NCI-H510A (cell line): ENCODE measurements at regions not wholly inside any gene's neighbourhood (a gene's known extent, or its start where the extent isn't known, plus 50 kb on each side); places are given as distances from the start of the nearest gene placed in this dataset.
"Not testable (repeated sequence)": the region's sequence is repeated elsewhere in the genome, so short reads cannot be mapped to it uniquely, and the experiment has no call there.

ENCODE experiments used
- DNase-seq: peaks from one replicate; lab custom pipeline; 2025; lab: John Stamatoyannopoulos, UW

- DNase-seq = no peak
These were observed 262.7 kb downstream of the REEP3 start for GRCh38 chr10:63783882-63784281.

- no peak for DNase-seq
These were observed 267.1 kb downstream of the REEP3 start for GRCh38 chr10:63788152-63788821.

- no peak for DNase-seq
These were observed 274.1 kb downstream of the REEP3 start for GRCh38 chr10:63795094-63795860.

GRCh38 chr10:63798599-63799498, 277.6 kb downstream of the REEP3 start:
- DNase-seq = no peak

- no peak for DNase-seq
These were observed 278.5 kb downstream of the REEP3 start for GRCh38 chr10:63799521-63800300.

- DNase-seq = no peak
These were observed 280.0 kb downstream of the REEP3 start for GRCh38 chr10:63801166-63801565.

GRCh38 chr10:63806330-63806729, 285.1 kb downstream of the REEP3 start:
- no peak for DNase-seq

GRCh38 chr10:63812501-63812900, 291.3 kb downstream of the REEP3 start:
- no peak for DNase-seq

- DNase-seq = no peak
These were observed 298.6 kb downstream of the REEP3 start for GRCh38 chr10:63819753-63820329.

GRCh38 chr10:63822496-63822895, 301.3 kb downstream of the REEP3 start:
- no peak for DNase-seq

GRCh38 chr10:63825111-63825510, 303.9 kb downstream of the REEP3 start:
- no peak for DNase-seq

GRCh38 chr10:63825766-63826165, 304.6 kb downstream of the REEP3 start:
- DNase-seq = no peak

GRCh38 chr10:63827018-63827417, 305.8 kb downstream of the REEP3 start:
- not testable (repeated sequence) for DNase-seq

GRCh38 chr10:63829020-63829419, 307.8 kb downstream of the REEP3 start:
- no peak for DNase-seq

- DNase-seq = no peak
These were observed 308.5 kb downstream of the REEP3 start for GRCh38 chr10:63829573-63830149.

GRCh38 chr10:63832686-63833085, 311.5 kb downstream of the REEP3 start:
- no peak for DNase-seq

- no peak for DNase-seq
These were observed 312.3 kb downstream of the REEP3 start for GRCh38 chr10:63833411-63834060.

- DNase-seq = no peak
These were observed 315.7 kb downstream of the REEP3 start for GRCh38 chr10:63836666-63837442.

GRCh38 chr10:63841761-63842160, 320.6 kb downstream of the REEP3 start:
- DNase-seq = no peak

- no peak for DNase-seq
These were observed 321.9 kb downstream of the REEP3 start for GRCh38 chr10:63843107-63843506.
